Ectodermal cell (in vitro differentiated cells): ENCODE measurements at regions not wholly inside any gene's neighbourhood (a gene's known extent, or its start where the extent isn't known, plus 50 kb on each side); places are given as distances from the start of the nearest gene placed in this dataset.

Source experiments
- H3K27ac ChIP-seq: 2 replicates; pipeline ENCODE4 v1.7.0; 2013; ENCODE audit warnings: mild to moderate bottlenecking, low read depth, low read length; ENCODE audit not compliant: insufficient read depth, poor library complexity, severe bottlenecking
- H3K27me3 ChIP-seq: 2 replicates; pipeline ENCODE4 v1.7.0; 2013; ENCODE audit warnings: mild to moderate bottlenecking, low read length; ENCODE audit not compliant: insufficient read depth, control insufficient read depth, poor library complexity, severe bottlenecking
- H3K36me3 ChIP-seq: one replicate; pipeline ENCODE4 v1.7.0; 2013; ENCODE audit warnings: low read length; ENCODE audit not compliant: control insufficient read depth, insufficient read depth
- H3K4me1 ChIP-seq: one replicate; pipeline ENCODE4 v1.7.0; 2013; ENCODE audit warnings: low read length; ENCODE audit not compliant: control insufficient read depth, insufficient read depth
- H3K4me3 ChIP-seq: 2 replicates; pipeline ENCODE4 v1.7.0; 2013; ENCODE audit warnings: low read depth, low read length, control low read depth; ENCODE audit not compliant: insufficient read depth
- H3K9me3 ChIP-seq: 2 replicates; pipeline ENCODE4 v1.7.0; 2013; ENCODE audit warnings: mild to moderate bottlenecking, low read length, moderate library complexity; ENCODE audit not compliant: control insufficient read depth
- WGBS, 2 experiments: methylation state at CpG; one replicate each; pipeline ENCODE4 v1.1.7; 2013; ENCODE audit warnings: missing lambda C conversion rate in 2 of 2; 5-methylcytosine and 5-hydroxymethylcytosine counted together

DNA sequence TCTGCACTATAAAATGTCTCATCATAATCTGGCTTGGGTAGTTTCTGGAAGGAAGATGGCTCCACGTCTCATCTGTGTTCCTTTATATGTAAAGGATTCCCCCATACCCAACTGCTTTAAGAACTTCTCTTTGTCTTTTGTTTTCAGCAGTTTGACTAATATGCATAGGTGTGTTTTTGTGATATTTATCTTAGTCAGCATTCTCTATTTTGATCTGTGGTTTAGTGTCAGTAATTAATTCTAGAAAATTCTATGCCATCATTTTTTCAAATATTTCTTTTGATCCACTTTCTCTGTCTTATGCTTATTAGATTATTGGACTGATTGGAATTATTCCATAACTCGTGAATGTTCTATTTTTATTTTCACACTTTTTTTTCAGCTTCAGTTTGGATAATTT, 286.3 kb upstream of the THRB start:
- Histone ChIP-seq H3K4me3 (no peak overlapping the region), H3K27ac (no peak overlapping the region)
- 73 to 100% methylated on average over 1 to 2 of the region's 2 CpGs for WGBS, 2 experiments

DNA sequence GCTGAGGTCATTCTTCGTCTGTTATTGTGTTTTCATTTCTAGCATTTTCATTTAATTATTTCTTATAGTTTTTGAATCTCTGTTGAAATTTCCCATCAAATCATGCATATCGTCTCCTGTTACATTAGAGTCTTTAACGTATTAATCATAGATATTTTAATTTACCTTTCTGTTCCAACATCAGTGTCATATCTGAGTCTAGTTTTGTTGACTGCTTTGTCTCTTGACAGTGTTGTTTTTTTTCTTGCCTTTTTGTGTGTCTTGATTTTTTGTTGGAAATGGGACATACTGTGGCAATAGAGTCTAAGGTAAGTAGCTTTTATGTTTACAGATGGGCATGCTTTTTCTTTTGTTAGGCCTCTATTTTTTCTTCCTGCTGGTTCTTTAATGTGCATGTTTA, 286.8 kb upstream of the THRB start:
- no peak overlapping the region for H3K4me3 ChIP-seq
- WGBS, 2 experiments = 82 to 95% methylated on average over 2 to 3 of the region's 3 CpGs
- no peaks in the 10 kb centered on the region for H3K4me1 ChIP-seq
- peaks cover 4% of the 10 kb centered on the region for H3K9me3 ChIP-seq
- no peak overlapping the region for H3K27ac ChIP-seq
- H3K36me3 ChIP-seq = no peaks in the 10 kb centered on the region
- no peaks in the 10 kb centered on the region for H3K27me3 ChIP-seq

More for the DNA sequence above, 286.3 kb upstream of the THRB start:
- H3K36me3 ChIP-seq = no peaks in the 10 kb centered on the region
- H3K27me3 ChIP-seq = no peaks in the 10 kb centered on the region
- H3K9me3 ChIP-seq = peaks cover 4% of the 10 kb centered on the region
- H3K4me1 ChIP-seq = no peaks in the 10 kb centered on the region

DNA sequence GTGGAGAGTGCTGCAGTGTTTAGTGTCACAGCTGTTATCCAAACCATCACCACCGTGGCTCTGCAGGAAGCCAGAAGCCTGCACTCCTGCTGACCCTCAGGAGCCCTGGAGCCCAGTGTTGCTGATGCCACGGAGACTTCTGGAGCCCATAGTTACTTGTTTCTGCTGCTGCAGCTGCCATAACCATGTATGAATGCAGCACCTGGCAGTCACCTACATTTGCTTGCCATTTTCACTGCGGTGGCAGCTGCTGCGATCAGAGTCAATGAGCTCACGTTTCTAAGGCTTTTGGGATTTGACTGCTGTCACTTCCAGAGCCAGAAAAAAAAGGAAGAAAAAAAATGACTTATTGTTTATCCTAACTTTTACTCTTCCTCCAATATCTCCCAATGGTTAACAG, 299.2 kb upstream of the THRB start:
- Histone ChIP-seq H3K4me3 (no peak overlapping the region), H3K27me3 (no peaks in the 10 kb centered on the region), H3K9me3 (no peaks in the 10 kb centered on the region), H3K4me1 (no peaks in the 10 kb centered on the region), H3K27ac (no peak overlapping the region), H3K36me3 (no peaks in the 10 kb centered on the region)
- WGBS, 2 experiments = 87 to 89% methylated on average over 5 of the region's 5 CpGs

DNA sequence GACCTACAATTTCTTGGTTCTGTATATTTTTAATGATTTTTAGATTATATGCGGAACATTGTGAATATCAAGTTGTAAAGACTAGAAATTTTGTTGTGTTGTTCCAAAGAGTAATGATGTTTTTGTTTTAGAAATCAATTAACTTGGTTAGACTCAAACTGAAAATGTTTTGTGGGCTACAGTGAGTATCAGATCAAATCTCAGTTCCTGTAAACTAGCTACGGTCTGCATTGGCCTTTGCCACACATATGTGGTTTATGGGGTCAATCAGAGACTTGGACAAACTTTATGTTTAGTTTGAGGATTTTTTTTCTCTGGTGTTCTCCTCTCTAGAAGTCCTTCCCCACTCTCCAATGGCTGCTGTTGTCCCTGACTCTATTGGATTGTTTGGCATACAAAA, 308.0 kb upstream of the THRB start:
- 94 to 97% methylated on average over 2 of the region's 2 CpGs for WGBS, 2 experiments
- Histone ChIP-seq H3K4me1 (no peaks in the 10 kb centered on the region), H3K4me3 (no peak overlapping the region), H3K36me3 (no peaks in the 10 kb centered on the region), H3K27ac (no peak overlapping the region), H3K27me3 (no peaks in the 10 kb centered on the region), H3K9me3 (no peaks in the 10 kb centered on the region)

DNA sequence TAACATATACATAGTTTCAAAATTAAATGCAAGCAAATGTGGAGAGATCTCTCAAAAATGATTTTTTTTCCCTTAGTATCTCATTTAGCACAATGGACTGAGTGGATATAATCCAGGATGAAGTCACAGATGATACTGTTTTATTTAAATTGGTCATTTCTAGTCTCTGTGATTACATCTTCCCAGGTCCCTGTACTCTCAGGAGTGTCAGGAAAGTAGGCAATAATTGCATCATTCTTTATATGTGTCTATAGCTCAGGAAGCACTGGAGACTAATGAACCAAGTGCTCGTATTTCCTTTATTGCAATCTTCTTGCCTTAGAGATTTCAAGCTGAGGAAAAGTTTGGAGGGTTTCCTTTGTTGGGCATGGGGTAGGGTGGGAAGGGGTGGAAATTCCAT, 309.4 kb upstream of the THRB start:
- no peaks in the 10 kb centered on the region for H3K36me3 ChIP-seq

DNA sequence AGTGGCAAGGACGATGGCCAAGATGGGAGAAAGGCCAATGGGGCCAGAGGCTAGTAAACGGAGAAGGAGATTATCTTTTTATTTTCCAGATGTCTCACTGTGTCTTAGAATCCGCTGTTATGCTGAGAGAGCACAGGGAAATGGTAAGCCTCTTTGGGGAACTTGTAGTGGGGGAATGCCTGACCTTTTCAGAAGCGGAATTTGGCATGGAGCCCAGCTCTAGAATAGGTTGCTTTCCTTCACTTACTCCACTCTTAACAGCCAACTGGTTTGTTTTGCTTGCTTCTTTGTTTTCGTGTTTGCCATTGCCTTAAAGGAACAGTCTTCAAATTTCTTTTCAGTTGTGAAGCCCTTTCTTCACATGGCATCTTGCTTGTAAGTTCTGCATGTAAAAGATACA, 316.2 kb upstream of the THRB start:
- Histone ChIP-seq H3K27ac (no peak overlapping the region), H3K36me3 (no peaks in the 10 kb centered on the region), H3K4me3 (no peak overlapping the region), H3K4me1 (no peaks in the 10 kb centered on the region), H3K27me3 (no peaks in the 10 kb centered on the region), H3K9me3 (no peaks in the 10 kb centered on the region)
- 87 to 89% methylated on average over 5 of the region's 5 CpGs for WGBS, 2 experiments

More for the DNA sequence above, 309.4 kb upstream of the THRB start:
- 100% methylated on average over 1 of the region's 1 CpG for WGBS, 2 experiments
- H3K27me3 ChIP-seq = no peaks in the 10 kb centered on the region
- no peak overlapping the region for H3K27ac ChIP-seq
- no peaks in the 10 kb centered on the region for H3K9me3 ChIP-seq
- H3K4me1 ChIP-seq = no peaks in the 10 kb centered on the region
- H3K4me3 ChIP-seq = no peak overlapping the region

DNA sequence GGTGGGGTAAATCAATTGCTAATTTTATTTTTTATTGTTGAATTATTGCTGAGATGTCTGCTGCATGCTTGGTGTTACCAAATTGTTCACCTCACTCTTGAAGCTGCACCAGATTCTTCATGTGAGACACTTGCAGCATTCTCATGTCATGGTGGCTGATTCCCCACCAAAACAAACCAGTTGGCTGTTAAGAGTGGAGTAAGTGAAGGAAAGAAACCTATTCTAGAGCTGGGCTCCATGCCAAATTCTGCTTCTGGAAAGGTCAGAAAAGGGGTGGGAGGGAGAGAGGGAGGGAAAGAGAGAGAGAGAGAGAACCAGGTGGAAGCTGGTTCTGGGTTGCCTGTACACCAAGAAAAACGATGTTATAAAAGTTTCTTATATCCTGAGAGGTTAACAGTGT, 317.5 kb upstream of the THRB start:
- Histone ChIP-seq H3K27me3 (no peaks in the 10 kb centered on the region), H3K4me1 (no peaks in the 10 kb centered on the region), H3K36me3 (no peaks in the 10 kb centered on the region), H3K9me3 (no peaks in the 10 kb centered on the region), H3K27ac (no peak overlapping the region), H3K4me3 (no peak overlapping the region)
- 71 to 88% methylated on average over 1 of the region's 1 CpG for WGBS, 2 experiments

DNA sequence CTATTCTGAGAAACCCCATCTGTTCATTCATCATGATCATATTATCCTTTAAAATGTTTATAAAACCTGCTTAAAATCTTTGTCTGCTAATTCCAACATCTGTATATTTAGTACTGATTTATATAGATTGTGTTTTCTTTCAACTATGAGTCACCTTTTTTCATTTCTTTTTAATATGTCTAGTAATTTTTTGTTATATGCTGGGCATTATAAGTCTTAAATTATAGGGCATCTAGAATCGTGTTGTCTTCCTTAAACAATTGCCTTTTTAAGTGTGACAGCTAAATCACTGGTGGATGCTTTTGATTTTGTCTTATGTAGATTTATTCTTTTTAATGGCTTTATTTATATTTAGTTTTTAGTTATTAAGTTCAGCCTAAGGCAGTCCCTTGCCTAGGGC, 323.4 kb upstream of the THRB start:
- Histone ChIP-seq H3K9me3 (no peaks in the 10 kb centered on the region), H3K27ac (no peak overlapping the region), H3K27me3 (no peaks in the 10 kb centered on the region), H3K4me3 (no peak overlapping the region), H3K4me1 (no peaks in the 10 kb centered on the region), H3K36me3 (no peaks in the 10 kb centered on the region)
- 91 to 100% methylated on average over 1 of the region's 1 CpG for WGBS, 2 experiments

DNA sequence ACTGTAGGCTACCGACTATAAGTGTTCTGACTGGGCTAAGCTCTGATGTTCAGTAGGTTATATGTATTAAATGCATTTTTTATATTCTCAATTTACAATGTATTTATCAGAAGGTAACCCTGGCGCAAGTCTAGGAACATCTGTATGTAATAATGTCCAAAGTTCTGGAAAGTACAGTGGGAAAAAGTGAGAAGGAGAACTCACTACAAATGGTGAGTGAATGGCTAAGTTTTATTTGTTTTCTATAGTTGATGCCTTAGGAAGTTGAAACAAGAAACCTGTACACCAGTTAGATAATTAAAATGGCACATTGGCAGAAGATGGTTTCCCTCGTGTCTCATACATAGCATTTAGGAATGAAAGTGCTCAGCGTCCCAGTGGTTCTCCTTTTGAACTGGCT, 333.4 kb upstream of the THRB start:
- peaks cover 58% of the 10 kb centered on the region for H3K27me3 ChIP-seq

DNA sequence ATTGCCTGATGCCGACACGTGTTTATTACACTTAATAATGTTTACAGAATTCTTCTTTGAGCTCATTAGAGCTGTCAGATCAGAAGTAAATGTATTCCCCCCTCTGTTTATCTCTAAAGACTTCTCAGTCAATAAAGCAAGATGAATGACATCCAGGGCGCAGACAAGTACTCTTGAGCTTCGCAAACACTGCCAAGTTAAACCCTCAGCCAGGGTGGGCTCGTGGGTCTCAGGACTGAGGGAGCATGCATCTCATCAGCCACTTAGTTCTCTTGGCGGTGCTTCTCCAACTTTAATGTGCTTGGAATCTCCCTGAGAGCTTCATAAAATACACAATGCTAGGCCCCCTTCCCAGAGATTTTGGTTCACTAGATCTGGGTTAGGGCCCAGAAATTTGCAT, 333.9 kb upstream of the THRB start:
- Histone ChIP-seq H3K4me3 (peak overlapping the region; percentile 46), H3K27ac (no peak overlapping the region), H3K27me3 (peaks cover 58% of the 10 kb centered on the region)

More for the DNA sequence above, 333.4 kb upstream of the THRB start:
- Histone ChIP-seq H3K27ac (no peak overlapping the region), H3K9me3 (no peaks in the 10 kb centered on the region), H3K4me3 (no peak overlapping the region), H3K4me1 (peaks cover 9% of the 10 kb centered on the region), H3K36me3 (no peaks in the 10 kb centered on the region)
- 92 to 97% methylated on average over 4 of the region's 4 CpGs for WGBS, 2 experiments

DNA sequence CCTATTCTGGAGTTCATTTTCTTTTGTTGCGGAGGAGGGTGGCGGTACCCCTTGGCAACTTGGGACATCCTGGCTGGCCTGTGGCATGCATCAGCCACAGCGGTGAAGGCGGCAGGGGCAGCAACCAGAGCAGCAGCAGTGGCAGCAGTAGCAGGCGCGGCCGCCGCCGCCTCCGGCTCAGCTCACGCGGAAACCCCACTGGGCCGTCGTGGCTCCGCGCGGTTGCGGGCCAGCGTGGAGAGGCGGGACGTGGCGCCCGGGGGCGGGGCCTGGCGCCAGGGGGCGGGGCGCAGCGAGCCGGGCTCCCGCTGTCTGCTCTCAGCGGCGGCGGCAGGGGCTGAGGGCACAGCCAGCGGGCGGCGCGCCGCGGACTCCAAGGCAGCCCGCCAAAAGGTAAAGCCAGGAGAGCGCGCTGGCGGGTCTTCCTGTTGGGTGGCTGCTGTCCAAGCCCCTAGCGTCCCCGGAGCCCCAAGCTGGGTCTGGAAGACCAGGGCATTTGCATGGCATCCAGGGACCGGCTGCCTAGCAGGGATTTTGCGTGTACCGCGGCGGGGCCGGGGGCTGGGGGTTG, 334.4 kb upstream of the THRB start:
- peaks cover 58% of the 10 kb centered on the region for H3K27me3 ChIP-seq
- H3K27ac ChIP-seq = no peak overlapping the region
- WGBS, 2 experiments = 3% methylated on average over 51 of the region's 51 CpGs
- H3K4me1 ChIP-seq = peaks cover 9% of the 10 kb centered on the region
- no peaks in the 10 kb centered on the region for H3K36me3 ChIP-seq
- peak overlapping the region; percentile 46 for H3K4me3 ChIP-seq
- H3K9me3 ChIP-seq = no peaks in the 10 kb centered on the region

More for the DNA sequence above, 333.9 kb upstream of the THRB start:
- H3K36me3 ChIP-seq = no peaks in the 10 kb centered on the region
- WGBS, 2 experiments = 88 to 90% methylated on average over 6 of the region's 6 CpGs
- peaks cover 9% of the 10 kb centered on the region for H3K4me1 ChIP-seq
- H3K9me3 ChIP-seq = no peaks in the 10 kb centered on the region
